Ovary (tissue), 3 donors: ENCODE measurements at regions not wholly inside any gene's neighbourhood (a gene's known extent, or its start where the extent isn't known, plus 50 kb on each side); places are given as distances from the start of the nearest gene placed in this dataset.

ENCODE experiments used
- CTCF ChIP-seq, 3 donors: fragments of 450-650 bp in 2 of 3; fragments of 200-600 bp in 1 of 3; IDR thresholded peaks; one replicate each; pipeline versions ENCODE4 v1.5.1 to v1.8.0; 2016 to 2022; ENCODE audit warnings: antibody characterized with exemption in 3 of 3, mild to moderate bottlenecking in 1 of 3
- POLR2A ChIP-seq: fragments of 450-650 bp; IDR thresholded peaks from one replicate; pipeline ENCODE4 v1.6.1; 2017; ENCODE audit warnings: antibody characterized with exemption, mild to moderate bottlenecking, moderate library complexity
- donor health status: DM: no; HTN: no; CAD: no.

GRCh38 chr6:3571250-3571681, 114.4 kb upstream of the SLC22A23 start:
- no peak for TF ChIP-seq CTCF (IDR thresholded peaks at IDR 0.05)
- TF ChIP-seq POLR2A: no peak
